MM.1S (cell line): ENCODE measurements at regions not wholly inside any gene's neighbourhood (a gene's known extent, or its start where the extent isn't known, plus 50 kb on each side); places are given as distances from the start of the nearest gene placed in this dataset.

ENCODE experiments used
- DNase-seq: peaks from one replicate; pipeline ENCODE4 v3.0.0-alpha.2; 2015
- H2AFZ ChIP-seq: fragments of 300-600 bp; sonication (generic); 2 replicates; pipeline ENCODE4 v1.6.0; 2016; ENCODE audit warnings: antibody characterized with exemption, low read length
- H3F3A ChIP-seq: fragments of 300-600 bp; sonication (generic); 2 replicates; pipeline ENCODE4 v1.6.1; 2016; ENCODE audit warnings: mild to moderate bottlenecking, antibody characterized with exemption, low read length, moderate library complexity, mixed read lengths; ENCODE audit not compliant: insufficient read depth
- H3K27ac ChIP-seq: fragments of 300-600 bp; sonication (generic); 2 replicates; pipeline ENCODE4 v1.5.1; 2016; ENCODE audit warnings: mild to moderate bottlenecking, low read length
- H3K27me3 ChIP-seq: fragments of 300-600 bp; sonication (generic); replicated peaks from 2 replicates; pipeline ENCODE4 v1.6.0; 2016; ENCODE audit warnings: low read length; ENCODE audit not compliant: insufficient read depth
- H3K36me3 ChIP-seq: fragments of 300-600 bp; sonication (generic); replicated peaks from 2 replicates; pipeline ENCODE4 v1.6.1; 2016; ENCODE audit warnings: mild to moderate bottlenecking, low read length, mixed read lengths; ENCODE audit not compliant: insufficient read depth
- H3K4me1 ChIP-seq: fragments of 300-600 bp; sonication (generic); 2 replicates; pipeline ENCODE4 v1.6.1; 2016; ENCODE audit warnings: low read length, mixed read lengths
- H3K4me2 ChIP-seq: fragments of 300-600 bp; sonication (generic); 2 replicates; pipeline ENCODE4 v1.6.0; 2016; ENCODE audit warnings: low read depth, low read length
- H3K4me3 ChIP-seq: fragments of 300-600 bp; sonication (generic); 2 replicates; pipeline ENCODE4 v1.5.1; 2016; ENCODE audit warnings: low read length, mixed read lengths
- H3K79me2 ChIP-seq: fragments of 300-600 bp; sonication (generic); 2 replicates; pipeline ENCODE4 v1.6.1; 2016; ENCODE audit warnings: mixed run types, low read length, mixed read lengths
- H3K9ac ChIP-seq: fragments of 300-600 bp; sonication (generic); 2 replicates; pipeline ENCODE4 v1.6.1; 2016; ENCODE audit warnings: low read length, mixed read lengths
- H3K9me2 ChIP-seq: fragments of 300-600 bp; sonication (generic); replicated peaks from 2 replicates; pipeline ENCODE4 v1.6.1; 2016; ENCODE audit warnings: mild to moderate bottlenecking, low read length, mixed read lengths; ENCODE audit not compliant: insufficient read depth
- H3K9me3 ChIP-seq: fragments of 300-600 bp; sonication (generic); replicated peaks from 2 replicates; pipeline ENCODE4 v1.6.1; 2016; ENCODE audit warnings: mild to moderate bottlenecking, low read length, mixed read lengths; ENCODE audit not compliant: insufficient read depth
- H4K20me1 ChIP-seq: fragments of 300-600 bp; sonication (generic); 2 replicates; pipeline ENCODE4 v1.6.1; 2016; ENCODE audit warnings: mild to moderate bottlenecking, low read length, moderate library complexity, mixed read lengths; ENCODE audit not compliant: insufficient read depth
- CTCF ChIP-seq: fragments of 300-600 bp; sonication (generic); IDR thresholded peaks from 2 replicates; pipeline ENCODE4 v1.5.1; 2016; ENCODE audit warnings: antibody characterized with exemption, low read length, mixed read lengths
- EZH2 ChIP-seq: fragments of 300-600 bp; sonication (generic); optimal IDR thresholded peaks from 2 replicates; pipeline ENCODE3; 2017; ENCODE audit warnings: low read depth, mild to moderate bottlenecking, antibody characterized with exemption, low read length, mixed read lengths
- EZH2phosphoT487 ChIP-seq: fragments of 300-600 bp; sonication (generic); IDR thresholded peaks from 2 replicates; pipeline ENCODE4 v1.6.1; 2018; ENCODE audit warnings: antibody characterized with exemption, low read length

- Histone ChIP-seq H3K27me3 (peaks cover 94% of the 10 kb centered on the region), H4K20me1 (no peaks in the 10 kb centered on the region), H3K79me2 (no peaks in the 10 kb centered on the region), H3K4me2 (no peak overlapping the region), H3K36me3 (no peaks in the 10 kb centered on the region), H3K4me3 (no peak overlapping the region), H3K9me3 (no peaks in the 10 kb centered on the region), H3K27ac (no peak overlapping the region), H2AFZ (no peak overlapping the region), H3K9ac (no peak overlapping the region), H3K4me1 (no peaks in the 10 kb centered on the region), H3F3A (no peaks in the 10 kb centered on the region), H3K9me2 (no peaks in the 10 kb centered on the region)
- TF ChIP-seq EZH2 (no peak), CTCF (no peak), EZH2phosphoT487 (no peak)
- no peak for DNase-seq
These were observed 72.8 kb downstream of the CAMK2N1 start for GRCh38 chr1:20413136-20413775.

- Histone ChIP-seq H3K9ac (no peak overlapping the region), H4K20me1 (no peaks in the 10 kb centered on the region), H2AFZ (no peak overlapping the region), H3K9me2 (no peaks in the 10 kb centered on the region), H3K4me1 (no peaks in the 10 kb centered on the region), H3K4me2 (no peak overlapping the region), H3F3A (no peaks in the 10 kb centered on the region), H3K4me3 (no peak overlapping the region), H3K36me3 (no peaks in the 10 kb centered on the region), H3K27me3 (peaks cover 85% of the 10 kb centered on the region), H3K27ac (no peak overlapping the region), H3K9me3 (no peaks in the 10 kb centered on the region), H3K79me2 (no peaks in the 10 kb centered on the region)
- TF ChIP-seq EZH2 (no peak), EZH2phosphoT487 (no peak), CTCF (no peak)
- DNase-seq, result no peak
These were observed 74.6 kb downstream of the CAMK2N1 start for GRCh38 chr1:20411196-20411980.

GRCh38 chr1:20410503-20410902, 75.5 kb downstream of the CAMK2N1 start:
- Histone ChIP-seq H3K9me3 (no peaks in the 10 kb centered on the region), H2AFZ (no peak overlapping the region), H3K4me1 (no peaks in the 10 kb centered on the region), H4K20me1 (no peaks in the 10 kb centered on the region), H3K27ac (no peak overlapping the region), H3K27me3 (peaks cover 87% of the 10 kb centered on the region), H3K4me2 (no peak overlapping the region), H3F3A (no peaks in the 10 kb centered on the region), H3K4me3 (no peak overlapping the region), H3K36me3 (no peaks in the 10 kb centered on the region), H3K79me2 (no peaks in the 10 kb centered on the region), H3K9me2 (no peaks in the 10 kb centered on the region), H3K9ac (no peak overlapping the region)
- DNase-seq, result no peak
- TF ChIP-seq EZH2 (no peak), EZH2phosphoT487 (no peak), CTCF (no peak)
